Heart left ventricle (tissue), 13 donors: ENCODE measurements at regions not wholly inside any gene's neighbourhood (a gene's known extent, or its start where the extent isn't known, plus 50 kb on each side); places are given as distances from the start of the nearest gene placed in this dataset.

Experiments used
- POLR2A ChIP-seq, 2 donors: fragments of 450-650 bp; IDR thresholded peaks; one replicate each; pipeline ENCODE4 v1.6.1; 2017; ENCODE audit warnings: antibody characterized with exemption in 2 of 2, mild to moderate bottlenecking in 2 of 2, moderate library complexity in 2 of 2
- TF ChIP-seq, protein P1 (sequence below), 12 donors: fragments of 200-600 bp; sonication (generic) in 4 of 12; IDR thresholded peaks; one replicate each; pipeline versions ENCODE4 v1.5.0 to v1.8.0; 2018 to 2022; ENCODE audit warnings: antibody characterized with exemption in 12 of 12, mild to moderate bottlenecking in 5 of 12
- donor health status: ischemic (EF 13 %, LVEDD 7.1; RV severe dilation, severe dysfunction).
- donor health status: DM: no; HTN: yes; CAD: no.
- donor health status: DM: no; HTN: no; CAD: no.
- donor health status: ischemic (EF 25% LVEDD 6.9; RV normal size, moderate dysfunction).
- donor health status: ischemic (EF 25% LVEDD 5.7; RV mildly dilated, moderate dysfunction).
- donor health status: ischemic (EF 35%, LVEDD 5.7; RV mildly dilated, moderate dysfunction).
- donor health status: nonischemic (EF 11% LVEDD 7.7; RV severe dilation, severe dysfunction).
- donor health status: DM: yes; HTN: yes; CAD: no.
- donor health status: PGD.
- donor health status: ischemic (EF 29% LVEDD 5.4; RV normal size, mild dysfunction).
- donor health status: nonischemic (EF 23%, LVEDD 6.1; RV moderate dilation, normal function).

DNA sequence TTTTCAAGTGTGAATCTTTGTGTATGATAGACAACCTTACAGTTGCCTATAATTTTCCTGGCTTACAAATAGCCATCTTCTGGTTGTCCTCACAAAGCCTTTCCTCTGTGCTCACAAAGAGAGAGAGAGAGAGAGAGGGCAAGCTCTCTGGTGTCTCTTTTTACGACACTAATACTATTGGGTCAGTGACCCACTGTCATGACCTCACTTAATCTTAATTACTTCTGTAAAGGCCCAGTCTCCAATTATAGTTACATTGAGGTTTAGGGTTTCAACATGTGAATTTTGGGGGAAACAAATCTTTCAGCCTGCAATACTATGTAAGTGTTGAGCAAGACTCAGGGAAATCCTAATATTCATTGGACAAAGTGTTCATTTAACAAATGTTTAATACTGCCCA is 167.4 kb upstream of the COL11A1 start:
- TF ChIP-seq, protein P1, sequence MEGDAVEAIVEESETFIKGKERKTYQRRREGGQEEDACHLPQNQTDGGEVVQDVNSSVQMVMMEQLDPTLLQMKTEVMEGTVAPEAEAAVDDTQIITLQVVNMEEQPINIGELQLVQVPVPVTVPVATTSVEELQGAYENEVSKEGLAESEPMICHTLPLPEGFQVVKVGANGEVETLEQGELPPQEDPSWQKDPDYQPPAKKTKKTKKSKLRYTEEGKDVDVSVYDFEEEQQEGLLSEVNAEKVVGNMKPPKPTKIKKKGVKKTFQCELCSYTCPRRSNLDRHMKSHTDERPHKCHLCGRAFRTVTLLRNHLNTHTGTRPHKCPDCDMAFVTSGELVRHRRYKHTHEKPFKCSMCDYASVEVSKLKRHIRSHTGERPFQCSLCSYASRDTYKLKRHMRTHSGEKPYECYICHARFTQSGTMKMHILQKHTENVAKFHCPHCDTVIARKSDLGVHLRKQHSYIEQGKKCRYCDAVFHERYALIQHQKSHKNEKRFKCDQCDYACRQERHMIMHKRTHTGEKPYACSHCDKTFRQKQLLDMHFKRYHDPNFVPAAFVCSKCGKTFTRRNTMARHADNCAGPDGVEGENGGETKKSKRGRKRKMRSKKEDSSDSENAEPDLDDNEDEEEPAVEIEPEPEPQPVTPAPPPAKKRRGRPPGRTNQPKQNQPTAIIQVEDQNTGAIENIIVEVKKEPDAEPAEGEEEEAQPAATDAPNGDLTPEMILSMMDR (IDR thresholded peaks at IDR 0.05), result no peak
- TF ChIP-seq POLR2A (IDR thresholded peaks at IDR 0.05), result no peak
